H1 (cell line): ENCODE measurements at regions not wholly inside any gene's neighbourhood (a gene's known extent, or its start where the extent isn't known, plus 50 kb on each side); places are given as distances from the start of the nearest gene placed in this dataset.

Experiments used
- CTCF ChIA-PET: fragments of 300-600 bp; sonication (Branson Sonifier 250); formaldehyde crosslinking; loops from one replicate; lab custom pipeline; 2021; ENCODE audit not compliant: partially characterized antibody; lab: Charles Lee
- POLR2A ChIA-PET: fragments of 300-600 bp; sonication (Branson Sonifier 250); formaldehyde crosslinking; loops from one replicate; lab custom pipeline; 2021; ENCODE audit warnings: inconsistent platforms; ENCODE audit not compliant: partially characterized antibody; lab: Charles Lee
- DNase-seq, 2 experiments: peaks; one replicate each; pipeline versions ENCODE4 v3.0.0 to v3.0.0-alpha.2; 2010 to 2022; ENCODE audit warnings: low spot score in 2 of 2, low read depth in 1 of 2, mixed read lengths in 1 of 2
- FAIRE-seq: peaks from 2 replicates; lab custom pipeline; 2011; peaks lifted over from hg19 to GRCh38; lab: Jason Lieb, UNC
- H2AFZ ChIP-seq: 2 replicates; pipeline ENCODE4 v1.8.1; 2012; ENCODE audit warnings: low read length, inconsistent platforms
- H2AK5ac ChIP-seq: 2 replicates; pipeline ENCODE4 v1.6.1; 2013; ENCODE audit warnings: low read depth, low read length
- H2BK120ac ChIP-seq: replicated peaks from 2 replicates; pipeline ENCODE3; 2013; ENCODE audit warnings: low read depth, low read length, inconsistent platforms
- H2BK12ac ChIP-seq: 2 replicates; pipeline ENCODE4 v1.6.1; 2013; ENCODE audit warnings: low read depth, low read length
- H2BK15ac ChIP-seq: 2 replicates; pipeline ENCODE4 v1.6.1; 2013; ENCODE audit warnings: low read length
- H2BK20ac ChIP-seq: 2 replicates; pipeline ENCODE4 v1.6.1; 2013; ENCODE audit warnings: low read length
- H2BK5ac ChIP-seq: 2 replicates; pipeline ENCODE4 v1.6.1; 2013; ENCODE audit warnings: low read depth, low read length
- H3K14ac ChIP-seq: 2 replicates; pipeline ENCODE4 v1.6.1; 2013; ENCODE audit warnings: inconsistent platforms; ENCODE audit not compliant: insufficient read length
- H3K18ac ChIP-seq: 2 replicates; pipeline ENCODE4 v1.6.1; 2013; ENCODE audit warnings: low read length; ENCODE audit errors: extremely low read depth
- H3K23ac ChIP-seq: 2 replicates; pipeline ENCODE4 v1.6.1; 2013; ENCODE audit warnings: inconsistent platforms; ENCODE audit not compliant: insufficient read length
- H3K23me2 ChIP-seq: 2 replicates; pipeline ENCODE4 v1.6.1; 2013; ENCODE audit warnings: low read depth, low read length
- H3K27ac ChIP-seq: 2 replicates; pipeline ENCODE4 v1.6.1; 2011; ENCODE audit warnings: low read depth, low read length, inconsistent platforms
- H3K27me3 ChIP-seq, 4 experiments: replicated peaks in 1 of 4; 1 replicate in 1 of 4; 2 replicates in 3 of 4; pipeline versions ENCODE4 v1.6.1 to v1.8.1; 2011 to 2013; ENCODE audit warnings: low read length in 3 of 4, mild to moderate bottlenecking in 3 of 4, inconsistent platforms in 2 of 4, mixed read lengths in 2 of 4, moderate library complexity in 1 of 4; ENCODE audit not compliant: control insufficient read depth in 3 of 4, insufficient read depth in 3 of 4; ENCODE audit errors: extremely low read depth in 1 of 4
- H3K36me3 ChIP-seq, 4 experiments: 2 replicates each; pipeline versions ENCODE4 v1.6.1 to v1.8.1; 2011 to 2013; ENCODE audit warnings: mild to moderate bottlenecking in 4 of 4, low read length in 3 of 4, moderate library complexity in 2 of 4, control low read depth in 1 of 4, inconsistent platforms in 1 of 4; ENCODE audit not compliant: insufficient read depth in 4 of 4, control insufficient read depth in 2 of 4
- H3K4ac ChIP-seq: replicated peaks from 2 replicates; pipeline ENCODE3; 2013; ENCODE audit warnings: low read length, low read depth, mixed read lengths, inconsistent platforms; ENCODE audit not compliant: insufficient read length
- H3K4me1 ChIP-seq, 4 experiments: replicated peaks in 1 of 4; 1 replicate in 1 of 4; 2 replicates in 3 of 4; pipeline versions ENCODE4 v1.6.1 to v1.8.1; 2011 to 2013; ENCODE audit warnings: low read length in 3 of 4, inconsistent platforms in 2 of 4, mixed read lengths in 1 of 4; ENCODE audit not compliant: insufficient read depth in 4 of 4, control insufficient read depth in 3 of 4
- H3K4me2 ChIP-seq, 2 experiments: 2 replicates each; pipeline versions ENCODE4 v1.6.1 to v1.8.1; 2011 to 2013; ENCODE audit warnings: low read depth in 2 of 2, low read length in 2 of 2, control low read depth in 1 of 2, inconsistent platforms in 1 of 2, mild to moderate bottlenecking in 1 of 2; ENCODE audit not compliant: insufficient read depth in 1 of 2
- H3K4me3 ChIP-seq, 4 experiments: fragments of 200-600, 300-600 bp in 1 of 4; sonication (generic), shearing (Covaris generic), sonication (Bioruptor Twin) in 1 of 4; 2 replicates each; pipeline versions ENCODE4 v1.5.1 to v1.8.1; 2011 to 2016; ENCODE audit warnings: low read length in 4 of 4, low read depth in 3 of 4, control low read depth in 2 of 4, inconsistent platforms in 2 of 4, mild to moderate bottlenecking in 2 of 4, mixed read lengths in 1 of 4, moderate library complexity in 1 of 4; ENCODE audit not compliant: insufficient read depth in 2 of 4; ENCODE audit errors: extremely low read depth in 1 of 4
- H3K56ac ChIP-seq: replicated peaks from 2 replicates; pipeline ENCODE3; 2013; ENCODE audit warnings: low read depth, mild to moderate bottlenecking, mixed read lengths, low read length, inconsistent platforms; ENCODE audit not compliant: insufficient read length
- H3K79me1 ChIP-seq: 2 replicates; pipeline ENCODE4 v1.6.1; 2013; ENCODE audit warnings: low read depth, low read length, control low read depth
- H3K79me2 ChIP-seq, 2 experiments: 2 replicates each; pipeline versions ENCODE4 v1.6.1 to v1.8.1; 2012 to 2013; ENCODE audit warnings: low read length in 2 of 2, mild to moderate bottlenecking in 2 of 2, inconsistent platforms in 1 of 2; ENCODE audit not compliant: insufficient read depth in 2 of 2, control insufficient read depth in 1 of 2
- H3K9ac ChIP-seq, 4 experiments: replicated peaks in 1 of 4; 1 replicate in 1 of 4; 2 replicates in 3 of 4; pipeline versions ENCODE4 v1.6.1 to v1.8.1; 2011 to 2013; ENCODE audit warnings: low read depth in 3 of 4, low read length in 3 of 4, control low read depth in 2 of 4, mild to moderate bottlenecking in 2 of 4, moderate library complexity in 2 of 4, inconsistent platforms in 1 of 4; ENCODE audit errors: extremely low read depth in 1 of 4
- H3K9me3 ChIP-seq, 2 experiments: 2 replicates each; pipeline versions ENCODE4 v1.6.1 to v1.8.1; 2012 to 2013; ENCODE audit warnings: mild to moderate bottlenecking in 2 of 2, moderate library complexity in 2 of 2, control low read depth in 1 of 2, inconsistent platforms in 1 of 2, low read depth in 1 of 2, low read length in 1 of 2, mixed read lengths in 1 of 2; ENCODE audit not compliant: insufficient read depth in 2 of 2
- H4K20me1 ChIP-seq, 2 experiments: replicated peaks in 1 of 2; 2 replicates each; pipeline versions ENCODE3 to v1.8.1; 2011 to 2013; ENCODE audit warnings: inconsistent platforms in 2 of 2, low read length in 2 of 2, mild to moderate bottlenecking in 1 of 2; ENCODE audit not compliant: insufficient read depth in 2 of 2, control insufficient read depth in 1 of 2
- H4K5ac ChIP-seq: 2 replicates; pipeline ENCODE4 v1.6.1; 2013; ENCODE audit warnings: low read length, low read depth, mixed read lengths, inconsistent platforms; ENCODE audit not compliant: insufficient read length
- H4K8ac ChIP-seq: 2 replicates; pipeline ENCODE4 v1.8.0; 2013; ENCODE audit warnings: mild to moderate bottlenecking, moderate library complexity, low read length, inconsistent platforms; ENCODE audit not compliant: insufficient read depth; ENCODE audit errors: extremely low read depth
- H4K91ac ChIP-seq: replicated peaks from 2 replicates; pipeline ENCODE3; 2013; ENCODE audit warnings: low read length, mixed read lengths, inconsistent platforms; ENCODE audit not compliant: insufficient read length
- BCL11A ChIP-seq, 2 experiments: IDR thresholded peaks; one replicate each; pipeline ENCODE4 v1.6.1; 2011; ENCODE audit warnings: low read depth in 2 of 2, low read length in 2 of 2, mild to moderate bottlenecking in 2 of 2
- E2F6 ChIP-seq: IDR thresholded peaks from 2 replicates; pipeline ENCODE4 v1.6.1; 2012; ENCODE audit warnings: inconsistent platforms
- EP300 ChIP-seq, 2 experiments: IDR thresholded peaks; 1 replicate in 1 of 2; 2 replicates in 1 of 2; pipeline ENCODE4 v1.6.1; 2011 to 2012; ENCODE audit warnings: low read depth in 2 of 2, low read length in 2 of 2, mild to moderate bottlenecking in 2 of 2, borderline replicate concordance in 1 of 2, inconsistent platforms in 1 of 2, moderate library complexity in 1 of 2
- EZH2 ChIP-seq: fragments of 200-600 bp; sonication (generic); IDR thresholded peaks from 2 replicates; pipeline ENCODE4 v1.7.1; 2012; ENCODE audit warnings: low read depth, mild to moderate bottlenecking, moderate library complexity, low read length, inconsistent platforms; ENCODE audit not compliant: severe bottlenecking
- HDAC2 ChIP-seq, 2 experiments: fragments of 300-600 bp in 1 of 2; sonication (generic) in 1 of 2; IDR thresholded peaks; 2 replicates each; pipeline ENCODE4 v1.6.1; 2011 to 2012; ENCODE audit warnings: low read depth in 2 of 2, low read length in 2 of 2, mild to moderate bottlenecking in 2 of 2, moderate library complexity in 2 of 2, borderline replicate concordance in 1 of 2, inconsistent platforms in 1 of 2
- KDM1A ChIP-seq: fragments of 200-600, 300-600 bp; sonication (generic); IDR thresholded peaks from 2 replicates; pipeline ENCODE4 v1.7.1; 2016; ENCODE audit warnings: mild to moderate bottlenecking, low read length, borderline replicate concordance
- POU5F1 ChIP-seq: IDR thresholded peaks from 2 replicates; pipeline ENCODE4 v1.6.1; 2011; ENCODE audit warnings: low read depth, mild to moderate bottlenecking, low read length, moderate library complexity
- YY1 ChIP-seq: IDR thresholded peaks from 2 replicates; pipeline ENCODE4 v1.6.1; 2011; ENCODE audit warnings: low read depth, mild to moderate bottlenecking, low read length
- ZNF274 ChIP-seq: IDR thresholded peaks from 2 replicates; pipeline ENCODE4 v1.7.0; 2012; ENCODE audit warnings: low read length, borderline replicate concordance; ENCODE audit errors: extremely low read depth
- WGBS, 2 experiments: shearing (Covaris generic) in 1 of 2; methylation state at CpG; one replicate each; pipeline versions ENCODE4 v1.1.6 to v1.1.7; 2013 to 2015; ENCODE audit warnings: low lambda C conversion rate in 2 of 2, mixed read lengths in 2 of 2, inconsistent platforms in 1 of 2, low coverage in 1 of 2, missing lambda C conversion rate in 1 of 2; ENCODE audit not compliant: insufficient replicate concordance in 2 of 2, insufficient coverage in 1 of 2, insufficient read length in 1 of 2; ENCODE audit errors: extremely low coverage in 1 of 2, missing lambda C conversion rate in 1 of 2; 5-methylcytosine and 5-hydroxymethylcytosine counted together
- TF ChIP-seq, protein P1 (sequence below): IDR thresholded peaks from 2 replicates; pipeline ENCODE4 v1.6.1; 2011; ENCODE audit warnings: low read depth, mild to moderate bottlenecking, low read length; ENCODE audit not compliant: insufficient read depth

GRCh38 chr10:131456411-131456810 lies 144.9 kb upstream of the TCERG1L start:
- Histone ChIP-seq H4K5ac (no peak overlapping the region), H3K79me1 (no peaks in the 10 kb centered on the region), H2BK12ac (no peak overlapping the region), H4K20me1 (no peaks in the 10 kb centered on the region), H3K56ac (no peak overlapping the region), H2AFZ (peak overlapping the region; percentile 49; the same call in 1 of the 2 replicates), H3K79me2 (no peaks in the 10 kb centered on the region), H3K23ac (no peak overlapping the region), H3K9ac (no peak overlapping the region), H3K14ac (no peak overlapping the region), H2BK120ac (no peak overlapping the region), H3K36me3 (no peaks in the 10 kb centered on the region), H2AK5ac (no peak overlapping the region), H3K4me1 (peaks cover 0 to 17% (median 12%) of the 10 kb centered on the region in 4 experiments; a peak in 6 of 7 replicates), H4K8ac (no peak overlapping the region), H2BK5ac (no peak overlapping the region), H3K4me3 (no peak overlapping the region), H4K91ac (no peak overlapping the region), H3K27me3 (peaks cover 0 to 7% (median 0%) of the 10 kb centered on the region in 4 experiments; a peak in 3 of 7 replicates), H2BK15ac (no peak overlapping the region), H3K18ac (no peak overlapping the region), H3K4ac (no peak overlapping the region), H3K27ac (no peak overlapping the region), H3K4me2 (no peak overlapping the region), H3K23me2 (peaks cover 4% of the 10 kb centered on the region; the same call in 1 of the 2 replicates), H2BK20ac (no peak overlapping the region), H3K9me3 (no peaks in the 10 kb centered on the region)
- FAIRE-seq (no peak), DNase-seq (peak in 1 of 2 experiments; percentile 22)
- TF ChIP-seq HDAC2 (IDR thresholded peaks at IDR 0.05; ENCODE audit: borderline replicate concordance in 1 of 2, low read depth in 2 of 2, low read length in 2 of 2) (no peak), E2F6 (no peak), BCL11A (IDR thresholded peaks at IDR 0.05; ENCODE audit: low read depth in 2 of 2, low read length in 2 of 2) (no peak), ZNF274 (no peak), EZH2 (no peak), POU5F1 (no peak), KDM1A (no peak), EP300 (IDR thresholded peaks at IDR 0.05; ENCODE audit: borderline replicate concordance in 1 of 2, low read depth in 2 of 2, low read length in 2 of 2) (no peak), YY1 (no peak)
- TF ChIP-seq, protein P1, sequence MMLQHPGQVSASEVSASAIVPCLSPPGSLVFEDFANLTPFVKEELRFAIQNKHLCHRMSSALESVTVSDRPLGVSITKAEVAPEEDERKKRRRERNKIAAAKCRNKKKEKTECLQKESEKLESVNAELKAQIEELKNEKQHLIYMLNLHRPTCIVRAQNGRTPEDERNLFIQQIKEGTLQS, result no peak
- POLR2A ChIA-PET, result no interaction called here
- WGBS, 2 experiments, result 92% methylated on average over 11 of the region's 11 CpGs; no CpG with 5 or more reads in 1 of the 2 experiments
- CTCF ChIA-PET, result interaction anchor here (1.0 to 4.0 kb wide), 5 partner anchors 12 to 329 kb away, joined by 3 to 21 read pairs (median 3); no protein-coding TSS in a partner anchor
